Urinary bladder (tissue), 3 donors: ENCODE measurements at regions not wholly inside any gene's neighbourhood (a gene's known extent, or its start where the extent isn't known, plus 50 kb on each side); places are given as distances from the start of the nearest gene placed in this dataset.
"Not testable (repeated sequence)": the region's sequence is repeated elsewhere in the genome, so short reads cannot be mapped to it uniquely, and the experiment has no call there.

Source experiments
- DNase-seq: peaks from one replicate; pipeline ENCODE4 v3.0.0-alpha.2; 2015; ENCODE audit errors: extremely low spot score
- H3K27ac ChIP-seq: one replicate; pipeline ENCODE4 v1.5.1; 2013; ENCODE audit warnings: low read depth, mild to moderate bottlenecking, moderate library complexity
- H3K36me3 ChIP-seq: one replicate; pipeline ENCODE4 v1.6.1; 2013; ENCODE audit warnings: mild to moderate bottlenecking, moderate library complexity; ENCODE audit not compliant: insufficient read depth
- H3K4me1 ChIP-seq: one replicate; pipeline ENCODE4 v1.6.1; 2013; ENCODE audit warnings: mild to moderate bottlenecking, moderate library complexity; ENCODE audit not compliant: insufficient read depth
- H3K4me3 ChIP-seq: one replicate; pipeline ENCODE4 v1.5.1; 2013; ENCODE audit warnings: low read depth, low read length
- WGBS: extraction: QIAGEN DNeasy Blood & Tissue Kit; methylation state at CpG from one replicate; pipeline ENCODE4 v1.1.7; 2013; 5-methylcytosine and 5-hydroxymethylcytosine counted together
- donor health status: healthy with polysubstance abuse.
- donor health status: healthy.

- not testable (repeated sequence) for H3K27ac ChIP-seq, H3K36me3 ChIP-seq, H3K4me1 ChIP-seq, H3K4me3 ChIP-seq, DNase-seq
- 93% methylated on average over 9 of the region's 9 CpGs for WGBS
These were observed 828.2 kb downstream of the LTN1 start for GRCh38 chr21:28164519-28164918.

GRCh38 chr21:28162052-28162451 lies 830.6 kb downstream of the LTN1 start:
- WGBS = 97% methylated on average over 15 of the region's 15 CpGs
- not testable (repeated sequence) for H3K27ac ChIP-seq, DNase-seq, H3K4me3 ChIP-seq, H3K4me1 ChIP-seq, H3K36me3 ChIP-seq

- H3K4me1 ChIP-seq = no peaks in the 10 kb centered on the region
- H3K27ac ChIP-seq = no peak overlapping the region
- no peak overlapping the region for H3K4me3 ChIP-seq
- DNase-seq = no peak
- no peaks in the 10 kb centered on the region for H3K36me3 ChIP-seq
- 91% methylated on average over 3 of the region's 3 CpGs for WGBS
These were observed 832.3 kb downstream of the LTN1 start for GRCh38 chr21:28160378-28160777.

GRCh38 chr21:28159396-28159795 lies 833.3 kb downstream of the LTN1 start:
- WGBS = 56% methylated on average over 3 of the region's 3 CpGs
- Histone ChIP-seq H3K4me1 (no peaks in the 10 kb centered on the region), H3K27ac (no peak overlapping the region), H3K36me3 (no peaks in the 10 kb centered on the region), H3K4me3 (no peak overlapping the region)
- no peak for DNase-seq

GRCh38 chr21:28156590-28156989 lies 836.1 kb downstream of the LTN1 start:
- no peaks in the 10 kb centered on the region for H3K4me1 ChIP-seq
- H3K36me3 ChIP-seq = no peaks in the 10 kb centered on the region
- 83% methylated on average over 6 of the region's 6 CpGs for WGBS
- DNase-seq = no peak
- no peak overlapping the region for H3K27ac ChIP-seq
- no peak overlapping the region for H3K4me3 ChIP-seq

- WGBS = 67% methylated on average over 4 of the region's 4 CpGs
- no peak for DNase-seq
- Histone ChIP-seq H3K4me1 (no peaks in the 10 kb centered on the region), H3K27ac (no peak overlapping the region), H3K4me3 (no peak overlapping the region), H3K36me3 (no peaks in the 10 kb centered on the region)
These were observed 838.6 kb downstream of the LTN1 start for GRCh38 chr21:28154121-28154520.

GRCh38 chr21:28152732-28153131 lies 839.9 kb downstream of the LTN1 start:
- H3K36me3 ChIP-seq = no peaks in the 10 kb centered on the region
- no peak overlapping the region for H3K27ac ChIP-seq
- DNase-seq = no peak
- no peaks in the 10 kb centered on the region for H3K4me1 ChIP-seq
- WGBS = 67% methylated on average over 1 of the region's 1 CpG
- no peak overlapping the region for H3K4me3 ChIP-seq

GRCh38 chr21:28151758-28152157 lies 840.9 kb downstream of the LTN1 start:
- Histone ChIP-seq H3K4me3 (no peak overlapping the region), H3K4me1 (no peaks in the 10 kb centered on the region), H3K36me3 (no peaks in the 10 kb centered on the region), H3K27ac (no peak overlapping the region)
- 91% methylated on average over 2 of the region's 2 CpGs for WGBS
- DNase-seq = no peak

GRCh38 chr21:28150778-28151177 lies 841.9 kb downstream of the LTN1 start:
- H3K4me1 ChIP-seq = no peaks in the 10 kb centered on the region
- no peak overlapping the region for H3K27ac ChIP-seq
- DNase-seq = no peak
- 85% methylated on average over 2 of the region's 2 CpGs for WGBS
- H3K36me3 ChIP-seq = no peaks in the 10 kb centered on the region
- H3K4me3 ChIP-seq = no peak overlapping the region

- H3K36me3 ChIP-seq = no peaks in the 10 kb centered on the region
- no peak for DNase-seq
- no peak overlapping the region for H3K27ac ChIP-seq
- no peaks in the 10 kb centered on the region for H3K4me1 ChIP-seq
- 75% methylated on average over 4 of the region's 4 CpGs for WGBS
- no peak overlapping the region for H3K4me3 ChIP-seq
These were observed 844.1 kb downstream of the LTN1 start for GRCh38 chr21:28148400-28149064.

- 98% methylated on average over 4 of the region's 4 CpGs for whole genome bisulfite sequencing
- Histone ChIP-seq H3K27ac (no peak overlapping the region), H3K4me1 (no peaks in the 10 kb centered on the region)
These were observed 848.0 kb downstream of the LTN1 start for GRCh38 chr21:28144653-28145052.

GRCh38 chr21:28144089-28144488 lies 848.6 kb downstream of the LTN1 start:
- H3K4me1 ChIP-seq = no peaks in the 10 kb centered on the region
- no peak overlapping the region for H3K4me3 ChIP-seq
- DNase-seq = no peak

More at GRCh38 chr21:28144653-28145052, 848.0 kb downstream of the LTN1 start:
- Histone ChIP-seq H3K4me3 (no peak overlapping the region), H3K36me3 (no peaks in the 10 kb centered on the region)
- DNase-seq = no peak

GRCh38 chr21:28142697-28143096 lies 850.0 kb downstream of the LTN1 start:
- no peaks in the 10 kb centered on the region for H3K4me1 ChIP-seq

More at GRCh38 chr21:28144089-28144488, 848.6 kb downstream of the LTN1 start:
- H3K27ac ChIP-seq = no peak overlapping the region
- H3K36me3 ChIP-seq = no peaks in the 10 kb centered on the region

GRCh38 chr21:28138272-28138671 lies 854.4 kb downstream of the LTN1 start:
- no peaks in the 10 kb centered on the region for H3K4me1 ChIP-seq
- no peak overlapping the region for H3K4me3 ChIP-seq
- H3K36me3 ChIP-seq = no peaks in the 10 kb centered on the region
- WGBS = 79% methylated on average over 2 of the region's 2 CpGs
- no peak for DNase-seq
- no peak overlapping the region for H3K27ac ChIP-seq

More at GRCh38 chr21:28142697-28143096, 850.0 kb downstream of the LTN1 start:
- Histone ChIP-seq H3K36me3 (no peaks in the 10 kb centered on the region), H3K27ac (no peak overlapping the region), H3K4me3 (no peak overlapping the region)
- no peak for DNase-seq
